ENCODE measurements at regions not wholly inside any gene's neighbourhood (a gene's known extent, or its start where the extent isn't known, plus 50 kb on each side); places are given as distances from the start of the nearest gene placed in this dataset.
A peak's percentile ranks its signal among the peaks of the same experiment; 100 is the strongest.
"Not testable (repeated sequence)": the region's sequence is repeated elsewhere in the genome, so short reads cannot be mapped to it uniquely, and the experiment has no call there.

DNA sequence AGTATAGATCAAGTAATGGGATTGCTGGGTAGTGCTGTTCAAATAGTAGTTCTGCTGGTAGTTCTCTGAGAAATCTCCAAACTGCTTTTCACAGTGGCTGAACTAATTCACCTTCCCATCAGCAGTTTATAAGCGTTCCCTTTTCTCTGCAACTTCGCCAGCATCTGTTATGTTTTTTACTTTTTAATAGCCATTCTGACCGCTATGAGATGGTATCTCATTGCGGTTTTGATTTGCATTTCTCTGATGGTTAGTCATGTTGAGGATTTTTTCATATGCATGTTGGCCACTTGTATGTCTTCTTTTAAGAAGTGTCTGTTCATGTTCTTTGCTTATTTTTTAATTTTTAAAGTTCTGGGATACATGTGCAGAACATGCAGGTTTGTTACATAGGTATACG lies 279.2 kb upstream of the NREP start:
- H3K4me3 ChIP-seq (ENCODE audit: low read length), result no peak overlapping the region
- ChIA-PET POLR2A (ENCODE audit: unreplicated experiment) (no interaction called here), CTCF (no interaction called here)
- no peak overlapping the region for H3K27ac ChIP-seq (ENCODE audit: low read length)
- ATAC-seq (no peak; the same call in 1 of the 2 replicates), DNase-seq (peak; percentile 59)
- intact Hi-C loops (cut with micrococcal nuclease), result no loop called here
- H3K9ac ChIP-seq (ENCODE audit: low read length), result no peak overlapping the region
- no peak overlapping the region for H3K4me2 ChIP-seq (ENCODE audit: low read length)
- H3K9me2 ChIP-seq (replicated peaks; ENCODE audit: low read length), result no peaks in the 10 kb centered on the region
- TF ChIP-seq EZH2 (IDR thresholded peaks at IDR 0.05; ENCODE audit: low read length, unreplicated experiment) (no peak), EZH2phosphoT487 (IDR thresholded peaks at IDR 0.05; ENCODE audit: borderline replicate concordance, low read length) (no peak)
- TF ChIP-seq, protein P1, sequence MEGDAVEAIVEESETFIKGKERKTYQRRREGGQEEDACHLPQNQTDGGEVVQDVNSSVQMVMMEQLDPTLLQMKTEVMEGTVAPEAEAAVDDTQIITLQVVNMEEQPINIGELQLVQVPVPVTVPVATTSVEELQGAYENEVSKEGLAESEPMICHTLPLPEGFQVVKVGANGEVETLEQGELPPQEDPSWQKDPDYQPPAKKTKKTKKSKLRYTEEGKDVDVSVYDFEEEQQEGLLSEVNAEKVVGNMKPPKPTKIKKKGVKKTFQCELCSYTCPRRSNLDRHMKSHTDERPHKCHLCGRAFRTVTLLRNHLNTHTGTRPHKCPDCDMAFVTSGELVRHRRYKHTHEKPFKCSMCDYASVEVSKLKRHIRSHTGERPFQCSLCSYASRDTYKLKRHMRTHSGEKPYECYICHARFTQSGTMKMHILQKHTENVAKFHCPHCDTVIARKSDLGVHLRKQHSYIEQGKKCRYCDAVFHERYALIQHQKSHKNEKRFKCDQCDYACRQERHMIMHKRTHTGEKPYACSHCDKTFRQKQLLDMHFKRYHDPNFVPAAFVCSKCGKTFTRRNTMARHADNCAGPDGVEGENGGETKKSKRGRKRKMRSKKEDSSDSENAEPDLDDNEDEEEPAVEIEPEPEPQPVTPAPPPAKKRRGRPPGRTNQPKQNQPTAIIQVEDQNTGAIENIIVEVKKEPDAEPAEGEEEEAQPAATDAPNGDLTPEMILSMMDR (conservative IDR thresholded peaks at IDR 0.05; ENCODE audit: low read depth, low read length), result no peak
- no peak overlapping the region for H2AFZ ChIP-seq (ENCODE audit: low read length)
- peaks cover 3% of the 10 kb centered on the region; the same call in 1 of the 2 replicates for H3K4me1 ChIP-seq (ENCODE audit: insufficient read depth, low read length)
- H3K36me3 ChIP-seq (ENCODE audit: low read depth, low read length), result no peaks in the 10 kb centered on the region
- H3K79me2 ChIP-seq (ENCODE audit: low read length), result no peaks in the 10 kb centered on the region
- no peaks in the 10 kb centered on the region for H3F3A ChIP-seq (ENCODE audit: low read length, unreplicated experiment)
- no TSS peak for BruUV-seq (replicated peaks)
- H3K27me3 ChIP-seq (ENCODE audit: low read length), result no peaks in the 10 kb centered on the region
- H3K9me3 ChIP-seq (ENCODE audit: low read length), result no peaks in the 10 kb centered on the region
- no peaks in the 10 kb centered on the region for H4K20me1 ChIP-seq (ENCODE audit: low read length)

DNA sequence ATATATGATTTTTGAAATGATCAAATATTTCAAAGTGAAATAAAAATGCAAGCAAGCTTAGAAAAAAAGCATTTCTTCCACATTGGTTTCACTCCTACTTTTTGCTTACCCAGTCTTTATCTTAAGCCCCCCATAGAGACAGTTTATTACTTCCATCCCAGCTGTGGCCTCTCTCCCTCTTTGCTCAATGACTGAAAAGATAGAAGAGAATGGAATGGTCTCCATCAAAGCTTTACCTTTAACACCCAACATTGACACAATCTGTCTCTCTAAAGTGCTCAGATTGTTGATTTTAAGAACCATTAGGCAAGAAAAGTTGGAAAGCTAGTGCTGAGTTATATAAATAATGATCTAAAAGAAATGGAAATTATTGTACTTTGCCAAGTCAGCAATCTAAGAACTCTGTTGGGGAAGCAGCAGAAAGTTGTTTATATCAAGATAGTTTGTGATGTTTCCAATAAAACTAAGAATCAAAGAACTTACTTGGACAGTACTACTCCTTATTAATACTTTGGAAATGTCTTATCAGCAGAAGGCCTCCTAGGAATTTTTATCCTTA lies 277.5 kb upstream of the NREP start:
- Histone ChIP-seq H2AFZ (ENCODE audit: low read length) (no peak overlapping the region), H3K4me3 (ENCODE audit: low read length) (no peak overlapping the region), H3K4me1 (ENCODE audit: insufficient read depth, low read length) (peaks cover 3% of the 10 kb centered on the region; the same call in 1 of the 2 replicates), H3K79me2 (ENCODE audit: low read length) (no peaks in the 10 kb centered on the region), H4K20me1 (ENCODE audit: low read length) (no peaks in the 10 kb centered on the region), H3K4me2 (ENCODE audit: low read length) (no peak overlapping the region), H3F3A (ENCODE audit: low read length, unreplicated experiment) (no peaks in the 10 kb centered on the region), H3K27me3 (ENCODE audit: low read length) (no peaks in the 10 kb centered on the region), H3K36me3 (ENCODE audit: low read depth, low read length) (no peaks in the 10 kb centered on the region), H3K9me2 (replicated peaks; ENCODE audit: low read length) (no peaks in the 10 kb centered on the region), H3K9ac (ENCODE audit: low read length) (no peak overlapping the region), H3K27ac (ENCODE audit: low read length) (no peak overlapping the region), H3K9me3 (ENCODE audit: low read length) (no peaks in the 10 kb centered on the region)
- TF ChIP-seq, protein P1 (conservative IDR thresholded peaks at IDR 0.05; ENCODE audit: low read depth, low read length), result no peak
- TF ChIP-seq EZH2phosphoT487 (IDR thresholded peaks at IDR 0.05; ENCODE audit: borderline replicate concordance, low read length) (no peak), EZH2 (IDR thresholded peaks at IDR 0.05; ENCODE audit: low read length, unreplicated experiment) (no peak)
- ATAC-seq (no peak), DNase-seq (no peak)
- ChIA-PET POLR2A (ENCODE audit: unreplicated experiment) (no interaction called here), CTCF (no interaction called here)
- BruUV-seq (replicated peaks), result no TSS peak
- intact Hi-C loops (cut with micrococcal nuclease), result no loop called here

DNA sequence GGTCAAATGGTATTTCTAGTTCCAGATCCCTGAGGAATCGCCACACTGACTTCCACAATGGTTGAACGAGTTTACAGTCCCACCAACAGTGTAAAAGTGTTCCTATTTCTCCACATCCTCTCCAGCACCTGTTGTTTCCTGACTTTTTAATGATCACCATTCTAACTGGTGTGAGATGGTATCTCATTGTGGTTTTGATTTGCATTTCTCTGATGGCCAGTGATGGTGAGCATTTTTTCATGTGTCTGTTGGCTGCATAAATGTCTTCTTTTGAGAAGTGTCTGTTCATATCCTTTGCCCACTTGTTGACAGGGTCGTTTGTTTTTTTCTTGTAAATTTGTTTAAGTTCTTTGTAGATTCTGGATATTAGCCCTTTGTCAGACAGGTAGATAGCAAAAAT lies 269.9 kb upstream of the NREP start:
- H3K4me1 ChIP-seq (ENCODE audit: insufficient read depth, low read length); BruUV-seq (replicated peaks); H3K27me3 ChIP-seq (ENCODE audit: low read length); POLR2A ChIA-PET (ENCODE audit: unreplicated experiment); ATAC-seq; H2AFZ ChIP-seq (ENCODE audit: low read length); intact Hi-C loops (cut with micrococcal nuclease); H3K9ac ChIP-seq (ENCODE audit: low read length); H3K79me2 ChIP-seq (ENCODE audit: low read length); H3K9me3 ChIP-seq (ENCODE audit: low read length); H4K20me1 ChIP-seq (ENCODE audit: low read length); CTCF ChIA-PET; H3K4me3 ChIP-seq (ENCODE audit: low read length); H3K36me3 ChIP-seq (ENCODE audit: low read depth, low read length); H3F3A ChIP-seq (ENCODE audit: low read length, unreplicated experiment); H3K4me2 ChIP-seq (ENCODE audit: low read length); H3K9me2 ChIP-seq (replicated peaks; ENCODE audit: low read length); DNase-seq; H3K27ac ChIP-seq (ENCODE audit: low read length): not testable (repeated sequence)
